Neural progenitor cell (in vitro differentiated cells): ENCODE measurements at regions not wholly inside any gene's neighbourhood (a gene's known extent, or its start where the extent isn't known, plus 50 kb on each side); places are given as distances from the start of the nearest gene placed in this dataset.

Experiments
- DNase-seq: peaks from one replicate; pipeline ENCODE4 v3.0.0-alpha.2; 2016; ENCODE audit warnings: low spot score
- H2AFZ ChIP-seq: fragments of 200-600 bp; sonication (generic); replicated peaks from 2 replicates; pipeline ENCODE4 v1.6.1; 2016; ENCODE audit warnings: antibody characterized with exemption
- H3F3A ChIP-seq: fragments of 200-600 bp; sonication (generic); 2 replicates; pipeline ENCODE4 v1.6.1; 2016; ENCODE audit warnings: antibody characterized with exemption, low read depth
- H3K27ac ChIP-seq: fragments of 200-600 bp; sonication (generic); 2 replicates; pipeline ENCODE4 v1.5.1; 2016; ENCODE audit warnings: mild to moderate bottlenecking
- H3K27me3 ChIP-seq: fragments of 200-600 bp; sonication (generic); 2 replicates; pipeline ENCODE4 v1.6.1; 2016; ENCODE audit warnings: mild to moderate bottlenecking, moderate library complexity
- H3K36me3 ChIP-seq: fragments of 200-600 bp; sonication (generic); 2 replicates; pipeline ENCODE4 v1.5.1; 2016
- H3K4me1 ChIP-seq: fragments of 200-600 bp; sonication (generic); 2 replicates; pipeline ENCODE4 v1.6.1; 2016; ENCODE audit warnings: mixed run types
- H3K4me2 ChIP-seq: fragments of 200-600 bp; sonication (generic); 2 replicates; pipeline ENCODE4 v1.6.1; 2016
- H3K4me3 ChIP-seq: fragments of 200-600 bp; sonication (generic); 2 replicates; pipeline ENCODE4 v1.5.1; 2016
- H3K79me2 ChIP-seq: fragments of 200-600 bp; sonication (generic); 2 replicates; pipeline ENCODE4 v1.6.1; 2016; ENCODE audit warnings: low read depth
- H3K9ac ChIP-seq: fragments of 200-600 bp; sonication (generic); 2 replicates; pipeline ENCODE4 v1.6.1; 2016
- H3K9me3 ChIP-seq: fragments of 200-600 bp; sonication (generic); 2 replicates; pipeline ENCODE4 v1.5.1; 2016; ENCODE audit warnings: low read depth
- H4K20me1 ChIP-seq: fragments of 200-600 bp; sonication (generic); 2 replicates; pipeline ENCODE4 v1.6.1; 2016; ENCODE audit warnings: low read depth
- H3K27ac Mint-ChIP-seq: 3 replicates; pipeline ENCODE4 v1.8.0; 2021; ENCODE audit warnings: mixed read lengths
- H3K27me3 Mint-ChIP-seq: 2 replicates; pipeline ENCODE4 v1.8.0; 2022; ENCODE audit warnings: low read depth, mild to moderate bottlenecking, inconsistent platforms, moderate library complexity, mixed read lengths; ENCODE audit not compliant: insufficient read depth
- H3K36me3 Mint-ChIP-seq: 3 replicates; pipeline ENCODE4 v1.8.0; 2021; ENCODE audit warnings: mixed read lengths
- H3K4me1 Mint-ChIP-seq: 3 replicates; pipeline ENCODE4 v1.8.0; 2021; ENCODE audit warnings: mixed read lengths
- H3K4me3 Mint-ChIP-seq: 3 replicates; pipeline ENCODE4 v1.8.0; 2021; ENCODE audit warnings: mild to moderate bottlenecking, moderate library complexity, mixed read lengths
- H3K9me3 Mint-ChIP-seq: 3 replicates; pipeline ENCODE4 v1.8.0; 2020; ENCODE audit warnings: mixed read lengths
- EZH2 ChIP-seq: fragments of 200-600 bp; sonication (generic); IDR thresholded peaks from 2 replicates; pipeline ENCODE4 v1.6.1; 2017; ENCODE audit warnings: antibody characterized with exemption, mild to moderate bottlenecking, moderate library complexity
- EZH2phosphoT487 ChIP-seq: fragments of 200-600 bp; sonication (generic); IDR thresholded peaks from 2 replicates; pipeline ENCODE4 v1.6.1; 2017; ENCODE audit warnings: antibody characterized with exemption
- TF ChIP-seq, protein P1 (sequence below): fragments of 200-600 bp; sonication (generic); IDR thresholded peaks from 2 replicates; pipeline ENCODE4 v1.5.1; 2017; ENCODE audit warnings: antibody characterized with exemption, mild to moderate bottlenecking

DNA sequence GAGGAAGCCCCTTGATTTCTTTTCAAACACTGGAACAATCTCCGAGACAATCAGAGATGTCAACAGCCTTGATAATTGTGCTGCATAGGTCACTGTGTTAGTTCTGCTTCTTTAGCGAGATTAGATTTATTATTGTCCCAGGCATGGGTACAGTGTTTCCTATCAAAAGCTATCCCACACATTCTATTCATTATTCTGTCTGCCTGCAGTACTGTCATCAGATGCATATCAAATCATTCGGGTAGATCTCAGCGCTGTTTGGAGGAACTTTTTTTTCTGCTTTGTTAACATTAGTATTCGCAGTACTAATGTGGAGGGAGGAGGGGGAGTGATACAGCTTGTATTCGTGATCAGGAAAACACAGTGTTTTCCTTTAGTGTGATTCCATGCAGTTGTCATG, 208.0 kb downstream of the C11orf91 start:
- no peaks in the 10 kb centered on the region for H3K36me3 ChIP-seq
- H3K4me1 ChIP-seq, result no peaks in the 10 kb centered on the region
- peaks cover 3% of the 10 kb centered on the region for H3K4me1 Mint-ChIP-seq
- no peak overlapping the region for H3K4me2 ChIP-seq
- no peaks in the 10 kb centered on the region for H3K36me3 Mint-ChIP-seq
- no peaks in the 10 kb centered on the region for H3K27me3 ChIP-seq
- TF ChIP-seq, protein P1, sequence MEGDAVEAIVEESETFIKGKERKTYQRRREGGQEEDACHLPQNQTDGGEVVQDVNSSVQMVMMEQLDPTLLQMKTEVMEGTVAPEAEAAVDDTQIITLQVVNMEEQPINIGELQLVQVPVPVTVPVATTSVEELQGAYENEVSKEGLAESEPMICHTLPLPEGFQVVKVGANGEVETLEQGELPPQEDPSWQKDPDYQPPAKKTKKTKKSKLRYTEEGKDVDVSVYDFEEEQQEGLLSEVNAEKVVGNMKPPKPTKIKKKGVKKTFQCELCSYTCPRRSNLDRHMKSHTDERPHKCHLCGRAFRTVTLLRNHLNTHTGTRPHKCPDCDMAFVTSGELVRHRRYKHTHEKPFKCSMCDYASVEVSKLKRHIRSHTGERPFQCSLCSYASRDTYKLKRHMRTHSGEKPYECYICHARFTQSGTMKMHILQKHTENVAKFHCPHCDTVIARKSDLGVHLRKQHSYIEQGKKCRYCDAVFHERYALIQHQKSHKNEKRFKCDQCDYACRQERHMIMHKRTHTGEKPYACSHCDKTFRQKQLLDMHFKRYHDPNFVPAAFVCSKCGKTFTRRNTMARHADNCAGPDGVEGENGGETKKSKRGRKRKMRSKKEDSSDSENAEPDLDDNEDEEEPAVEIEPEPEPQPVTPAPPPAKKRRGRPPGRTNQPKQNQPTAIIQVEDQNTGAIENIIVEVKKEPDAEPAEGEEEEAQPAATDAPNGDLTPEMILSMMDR, result no peak
- TF ChIP-seq EZH2, result no peak
- no peak for TF ChIP-seq EZH2phosphoT487
- no peak overlapping the region for H3K4me3 Mint-ChIP-seq
- no peak overlapping the region for H3K27ac ChIP-seq
- H3K9me3 ChIP-seq, result no peaks in the 10 kb centered on the region
- H4K20me1 ChIP-seq, result no peaks in the 10 kb centered on the region
- no peak overlapping the region for H2AFZ ChIP-seq
- no peak for DNase-seq
- H3K4me3 ChIP-seq, result no peak overlapping the region
- no peaks in the 10 kb centered on the region for H3K27me3 Mint-ChIP-seq
- no peak overlapping the region for H3K27ac Mint-ChIP-seq
- no peaks in the 10 kb centered on the region for H3F3A ChIP-seq
- H3K9ac ChIP-seq, result no peak overlapping the region
- no peaks in the 10 kb centered on the region for H3K9me3 Mint-ChIP-seq
- H3K79me2 ChIP-seq, result no peaks in the 10 kb centered on the region

DNA sequence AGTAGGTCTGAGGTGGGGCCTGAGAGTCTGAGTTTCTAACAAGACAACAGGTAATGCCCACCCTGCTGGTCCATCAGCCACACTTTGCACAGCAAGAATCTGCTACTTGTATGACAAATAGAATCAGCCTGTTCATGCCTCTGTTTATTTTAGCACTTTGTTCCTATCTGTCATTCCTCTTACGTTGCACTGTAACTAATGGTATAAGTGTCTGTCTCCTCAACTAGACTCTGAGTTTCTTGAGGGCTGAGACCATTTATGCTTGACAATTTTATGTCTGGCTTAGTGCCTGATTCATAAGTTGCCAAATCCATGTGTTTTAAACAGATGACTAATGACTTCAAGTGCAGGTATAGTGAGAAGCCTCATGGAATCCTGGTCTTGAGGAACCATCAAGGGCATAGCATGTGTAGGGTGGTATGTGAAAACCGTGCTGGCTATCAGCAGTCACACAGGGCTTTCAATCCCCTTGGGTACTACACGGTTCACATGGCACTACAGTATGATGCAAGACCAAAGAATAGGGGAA, 209.7 kb downstream of the C11orf91 start:
- H3K9ac ChIP-seq, result no peak overlapping the region
- H2AFZ ChIP-seq, result no peak overlapping the region
- no peaks in the 10 kb centered on the region for H3K79me2 ChIP-seq
- TF ChIP-seq, protein P1, result no peak
- no peak for TF ChIP-seq EZH2
- no peak for TF ChIP-seq EZH2phosphoT487
- H4K20me1 ChIP-seq, result no peaks in the 10 kb centered on the region
- Mint-ChIP-seq H3K4me3 (no peak overlapping the region), H3K9me3 (no peaks in the 10 kb centered on the region), H3K27me3 (no peaks in the 10 kb centered on the region), H3K36me3 (no peaks in the 10 kb centered on the region), H3K27ac (no peak overlapping the region), H3K4me1 (peaks cover 3% of the 10 kb centered on the region)
- no peaks in the 10 kb centered on the region for H3K9me3 ChIP-seq
- no peaks in the 10 kb centered on the region for H3K36me3 ChIP-seq
- no peak overlapping the region for H3K4me3 ChIP-seq
- DNase-seq, result no peak
- no peaks in the 10 kb centered on the region for H3K27me3 ChIP-seq
- no peaks in the 10 kb centered on the region for H3K4me1 ChIP-seq
- no peak overlapping the region for H3K27ac ChIP-seq
- no peaks in the 10 kb centered on the region for H3F3A ChIP-seq
- H3K4me2 ChIP-seq, result no peak overlapping the region

DNA sequence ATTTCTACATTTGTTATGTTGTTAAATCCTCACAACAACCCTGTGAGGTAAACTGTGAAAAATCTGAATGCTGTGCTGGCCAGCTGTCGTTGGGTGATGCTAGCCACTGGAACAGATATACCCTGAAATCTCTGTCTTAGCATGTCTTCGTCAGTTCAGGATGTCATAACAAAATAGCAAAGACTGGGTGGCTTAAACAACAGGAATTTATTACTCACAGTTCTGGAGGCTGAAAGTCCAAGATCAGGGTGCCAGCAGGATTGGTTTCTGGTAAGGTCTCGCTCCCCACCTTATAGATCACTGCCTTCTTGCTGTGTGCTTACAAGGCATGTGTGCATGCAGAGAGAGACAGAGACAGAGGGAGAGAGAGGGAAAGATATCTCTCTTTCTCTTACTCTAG, 211.7 kb downstream of the C11orf91 start:
- Histone ChIP-seq H3K9ac (no peak overlapping the region), H3K27ac (no peak overlapping the region), H3F3A (no peaks in the 10 kb centered on the region), H3K36me3 (no peaks in the 10 kb centered on the region), H3K4me2 (no peak overlapping the region), H3K9me3 (no peaks in the 10 kb centered on the region), H2AFZ (no peak overlapping the region), H3K79me2 (no peaks in the 10 kb centered on the region), H3K27me3 (no peaks in the 10 kb centered on the region), H3K4me3 (no peak overlapping the region), H3K4me1 (peaks cover 8% of the 10 kb centered on the region), H4K20me1 (no peaks in the 10 kb centered on the region)
- H3K27me3 Mint-ChIP-seq, result no peaks in the 10 kb centered on the region
- no peaks in the 10 kb centered on the region for H3K9me3 Mint-ChIP-seq
- TF ChIP-seq EZH2phosphoT487 (no peak), EZH2 (no peak)
- TF ChIP-seq, protein P1, result no peak
- no peak for DNase-seq
- no peak overlapping the region for H3K27ac Mint-ChIP-seq
- no peaks in the 10 kb centered on the region for H3K36me3 Mint-ChIP-seq
- H3K4me3 Mint-ChIP-seq, result no peak overlapping the region
- peaks cover 6% of the 10 kb centered on the region for H3K4me1 Mint-ChIP-seq
